HG03457 (cell line): ENCODE measurements at regions not wholly inside any gene's neighbourhood (a gene's known extent, or its start where the extent isn't known, plus 50 kb on each side); places are given as distances from the start of the nearest gene placed in this dataset.

ENCODE experiments used
- ATAC-seq: cut with Tn5 transposase; IDR thresholded peaks from one replicate; pipeline ENCODE4 v1.9.1; 2021; ENCODE audit warnings: moderate number of reproducible peaks; ENCODE audit not compliant: unreplicated experiment

DNA sequence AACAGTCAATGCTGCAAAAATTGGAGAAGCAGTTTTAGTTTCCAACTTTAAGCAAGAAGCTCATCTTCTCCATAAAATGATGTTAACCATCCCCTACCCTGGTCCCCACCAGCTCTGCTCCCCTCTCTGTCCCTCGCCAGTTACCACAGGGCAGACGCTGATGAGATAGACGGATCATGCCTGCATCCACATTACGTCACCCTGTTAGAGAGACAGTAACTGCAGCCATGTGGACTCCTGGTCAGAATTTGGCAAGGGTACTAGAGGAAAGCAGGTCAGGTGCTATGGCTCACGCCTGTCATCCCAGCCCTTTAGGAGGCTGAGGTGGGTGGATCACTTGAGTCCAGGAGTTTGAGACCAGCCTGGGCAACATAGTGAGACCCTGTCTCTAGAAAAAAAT lies 81.9 kb upstream of the FZD8 start:
- ATAC-seq, result no peak

DNA sequence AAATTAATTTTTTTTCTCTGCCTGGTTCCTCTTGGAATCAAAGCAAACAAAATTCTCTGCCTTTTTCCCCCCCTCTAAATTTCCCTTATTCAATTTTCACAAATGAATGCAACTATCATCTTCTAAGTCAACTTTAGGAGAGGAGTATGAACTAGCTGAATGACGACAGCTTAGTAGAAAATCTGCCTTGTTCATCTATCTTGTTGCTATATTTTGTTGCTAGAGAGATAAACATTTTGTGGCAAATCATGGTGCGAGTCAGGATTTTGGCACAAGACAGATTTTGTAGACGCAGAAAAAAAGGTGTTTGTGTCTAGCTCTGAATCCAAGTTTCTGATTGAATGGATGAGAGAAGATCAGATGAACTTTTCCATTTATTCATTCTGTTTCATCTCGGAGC lies 81.0 kb upstream of the FZD8 start:
- no peak for ATAC-seq

DNA sequence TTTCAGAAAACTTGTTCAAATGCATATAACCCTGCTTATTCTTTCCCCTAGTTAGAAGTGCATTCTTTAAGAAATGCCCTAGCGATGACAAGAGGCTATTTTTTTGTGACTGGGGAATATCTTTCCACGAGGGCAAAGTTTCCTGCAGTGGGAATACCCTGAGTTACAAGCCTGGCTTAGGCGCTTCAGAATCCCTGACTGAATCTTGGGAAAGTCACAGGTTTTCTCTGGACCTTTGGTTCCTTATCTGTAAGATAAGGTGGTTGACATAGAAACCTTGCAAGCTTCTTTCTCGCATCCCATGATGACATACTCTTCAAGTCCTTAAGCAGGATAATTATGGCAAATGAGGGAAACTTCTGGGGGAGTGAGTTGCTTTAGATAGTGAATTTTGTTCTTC lies 80.5 kb upstream of the FZD8 start:
- ATAC-seq, result no peak

DNA sequence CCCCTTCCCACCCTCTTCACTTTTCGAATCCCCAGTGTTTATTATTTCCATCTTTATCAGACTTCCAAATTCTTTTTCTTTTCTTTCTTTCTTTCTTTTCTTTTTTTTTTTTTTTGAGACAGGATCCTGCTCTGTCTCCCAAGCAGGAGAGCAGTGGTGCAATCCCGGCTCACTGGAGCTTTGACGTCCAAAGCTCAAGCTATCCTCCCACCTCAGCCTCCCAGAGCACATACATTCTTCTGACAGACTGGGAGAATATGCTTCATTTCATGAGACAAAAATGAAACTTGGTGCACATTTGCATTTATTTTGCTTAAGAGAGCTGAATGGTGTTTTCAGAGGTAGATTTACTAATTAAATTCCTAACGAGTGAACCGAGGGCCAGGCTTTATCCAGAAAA lies 80.1 kb upstream of the FZD8 start:
- ATAC-seq, result no peak

DNA sequence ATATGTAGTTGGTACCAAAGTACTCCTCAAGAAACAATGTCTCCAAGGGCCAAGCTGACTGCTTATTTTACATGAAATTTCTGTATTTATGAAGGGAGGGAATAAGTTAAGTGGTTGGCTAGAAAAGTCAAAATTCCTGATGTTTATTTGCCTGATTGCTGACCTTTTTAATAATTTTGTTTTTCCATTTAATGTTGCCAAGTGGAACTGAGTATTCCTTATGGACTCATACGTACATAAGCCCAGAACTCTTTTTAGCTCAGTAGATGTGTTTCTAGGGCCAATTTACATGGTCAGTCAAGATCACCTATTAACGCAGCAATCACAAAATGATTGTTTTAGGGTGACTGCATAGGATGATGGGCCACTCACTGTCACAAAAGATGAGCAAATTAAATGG lies 78.3 kb upstream of the FZD8 start:
- no peak for ATAC-seq

- no peak for ATAC-seq
These were observed 74.7 kb upstream of the FZD8 start for GRCh38 chr10:35716776-35717175.

GRCh38 chr10:35712486-35712885 lies 70.4 kb upstream of the FZD8 start:
- no peak for ATAC-seq

DNA sequence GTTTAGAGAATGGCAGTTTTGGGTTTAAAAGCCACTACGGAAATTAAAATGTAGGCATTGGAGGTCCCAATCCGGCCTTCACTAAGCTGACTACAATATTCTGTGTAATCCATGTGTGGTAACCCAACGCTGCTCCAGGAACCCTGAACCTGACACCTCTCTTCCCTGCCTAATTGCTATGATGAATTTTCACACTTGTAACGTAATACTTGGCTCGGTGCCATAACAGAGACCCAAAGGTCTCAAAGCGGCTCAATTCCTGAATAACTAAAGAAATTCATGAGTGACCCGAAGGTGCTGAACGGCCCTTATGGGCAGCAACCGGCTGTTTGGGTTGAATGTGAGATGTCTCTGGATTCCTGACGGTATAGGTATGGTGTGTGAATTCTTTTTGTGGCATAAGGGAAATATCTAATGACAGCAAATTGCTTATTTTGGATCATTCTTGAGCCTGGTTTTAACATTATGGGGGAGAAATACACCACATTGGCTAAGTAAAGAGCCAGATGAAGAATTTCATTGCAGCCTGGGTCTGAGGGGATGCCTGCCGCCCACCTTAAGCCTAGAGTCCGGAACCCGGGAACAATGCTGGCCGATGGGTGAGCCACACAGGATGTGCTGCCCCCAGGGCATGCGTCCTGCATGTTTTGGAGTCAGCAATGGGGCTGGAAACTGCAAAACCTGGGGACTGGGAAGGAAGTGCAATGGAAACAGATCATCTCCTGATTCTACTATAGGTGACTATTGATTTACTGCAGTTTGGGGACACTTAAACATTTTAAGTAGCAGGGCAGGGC lies 69.7 kb upstream of the FZD8 start:
- ATAC-seq, result no peak

GRCh38 chr10:35707642-35708425 lies 65.7 kb upstream of the FZD8 start:
- no peak for ATAC-seq

DNA sequence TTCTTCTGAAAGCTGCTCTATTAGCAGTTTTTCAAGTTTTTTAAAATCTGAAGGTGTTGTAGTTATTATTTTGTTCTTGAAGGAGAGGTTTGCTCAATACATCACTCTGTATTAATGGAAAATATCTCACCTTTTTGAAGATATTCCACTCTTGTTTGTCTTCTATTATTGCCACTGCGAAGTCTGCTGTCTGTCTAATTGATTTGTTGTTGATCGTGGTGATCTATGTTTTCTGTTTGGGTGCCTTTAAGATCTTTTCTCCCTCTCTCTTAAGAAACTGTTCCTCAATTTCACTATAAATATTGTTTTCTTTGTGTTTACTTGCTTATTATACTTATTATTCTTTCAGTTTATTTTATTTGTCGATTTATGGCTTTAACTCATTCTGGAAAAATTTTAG lies 64.9 kb upstream of the FZD8 start:
- ATAC-seq, result no peak

GRCh38 chr10:35705671-35706070 lies 63.6 kb upstream of the FZD8 start:
- no peak for ATAC-seq

DNA sequence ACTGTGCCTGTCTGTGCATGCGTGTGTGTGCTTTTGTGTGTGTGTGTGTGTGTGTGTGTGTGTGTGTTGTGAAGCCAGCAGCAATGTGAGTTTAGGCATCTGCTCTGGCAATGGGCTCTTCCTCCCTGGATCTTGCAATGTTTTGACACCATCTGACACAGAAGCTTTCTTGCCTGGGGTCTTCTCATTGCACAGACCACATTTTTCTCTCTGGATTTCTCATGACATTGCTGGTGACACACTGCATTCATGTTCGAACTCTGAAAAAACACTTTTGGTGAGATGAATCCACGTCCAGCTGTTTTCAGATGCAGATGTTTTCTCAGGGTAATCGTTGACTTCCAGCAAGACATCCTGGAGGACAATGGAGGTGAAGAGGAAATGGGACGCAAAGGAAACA lies 63.0 kb upstream of the FZD8 start:
- ATAC-seq, result no peak

DNA sequence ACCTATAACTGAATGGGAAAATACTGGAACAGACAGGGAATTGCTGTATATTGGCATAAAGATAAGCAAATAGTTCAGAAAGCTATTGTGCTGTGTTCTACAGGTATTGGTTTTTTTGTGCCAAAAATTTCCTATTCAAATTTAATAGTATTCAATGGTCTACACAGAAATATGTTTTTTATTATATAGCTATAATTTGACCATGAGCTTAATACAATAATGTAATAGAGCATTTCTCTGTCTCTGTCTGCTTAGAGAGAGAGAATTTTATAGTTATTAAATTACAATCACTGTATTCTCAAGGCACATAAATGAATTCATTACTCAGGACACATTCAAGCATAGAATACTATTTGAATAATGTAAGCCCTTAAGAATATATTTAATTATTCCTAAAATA lies 62.3 kb upstream of the FZD8 start:
- no peak for ATAC-seq

GRCh38 chr10:35700487-35700882 lies 58.4 kb upstream of the FZD8 start:
- no peak for ATAC-seq

- no peak for ATAC-seq
These were observed 57.9 kb upstream of the FZD8 start for GRCh38 chr10:35699848-35700486.

DNA sequence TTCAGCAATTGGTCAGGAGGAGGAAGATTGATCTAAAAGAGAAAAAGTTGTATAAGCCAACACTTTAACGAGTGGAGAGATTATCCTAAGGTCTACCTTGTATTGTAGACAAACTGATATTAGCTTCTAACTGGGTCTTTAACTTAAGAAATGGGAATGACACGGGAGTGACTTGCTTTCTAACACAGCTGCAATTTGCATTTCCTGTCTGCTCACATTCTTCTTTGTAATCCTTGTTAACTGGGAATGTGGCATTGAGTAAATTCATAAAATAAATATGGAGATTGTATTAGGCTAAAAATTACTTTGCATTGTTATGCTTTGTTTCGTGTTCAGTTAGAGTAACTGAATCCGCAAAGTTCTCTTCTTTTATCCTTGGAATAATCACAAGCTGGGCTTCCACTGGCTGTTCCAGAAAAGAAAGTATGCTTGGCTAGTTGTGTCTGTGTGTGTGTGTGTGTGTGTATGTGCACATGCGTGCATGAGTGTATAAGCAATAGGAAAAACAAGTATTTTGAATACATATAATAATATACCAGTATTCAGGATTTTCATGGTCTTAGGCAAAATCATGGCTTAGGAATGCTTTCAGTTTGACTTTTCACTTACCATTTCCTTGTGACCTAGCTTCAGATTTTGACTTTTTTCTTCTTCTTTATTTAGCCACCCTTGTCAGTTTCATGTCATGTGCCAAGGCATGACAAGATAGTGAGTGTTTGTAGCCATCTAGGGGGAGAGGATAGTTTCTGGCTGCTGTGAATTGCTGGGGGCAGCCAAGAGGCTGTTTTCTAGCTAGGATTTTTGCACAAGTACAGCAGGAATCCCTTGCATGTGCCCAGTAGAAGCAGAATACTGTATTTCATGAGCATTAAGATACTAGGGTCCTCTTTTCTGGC lies 54.5 kb upstream of the FZD8 start:
- no peak for ATAC-seq

DNA sequence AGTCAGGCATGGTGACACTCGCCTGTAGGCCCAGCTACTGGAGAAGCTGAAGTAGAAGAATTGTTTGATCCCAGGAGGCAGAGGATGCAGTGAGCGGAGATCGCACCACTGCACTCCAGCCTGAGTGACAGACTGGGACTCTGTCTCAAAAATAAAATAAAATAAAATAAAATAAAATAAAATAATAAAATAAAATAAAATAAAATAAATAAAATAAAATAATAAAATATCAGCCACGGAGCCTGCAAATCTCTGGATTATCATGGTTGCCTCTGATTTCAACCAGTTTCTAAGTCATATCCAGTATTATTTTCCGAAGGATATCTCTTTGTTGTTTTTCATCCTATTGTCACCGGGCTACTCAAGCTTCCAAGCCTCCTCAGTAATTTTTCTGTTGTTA lies 51.7 kb upstream of the FZD8 start:
- ATAC-seq, result no peak
